GM21786 (cell line): ENCODE measurements at regions not wholly inside any gene's neighbourhood (a gene's known extent, or its start where the extent isn't known, plus 50 kb on each side); places are given as distances from the start of the nearest gene placed in this dataset.

Source experiments
- ATAC-seq: cut with Tn5 transposase; IDR thresholded peaks from one replicate; pipeline ENCODE4 v1.9.1; 2021; ENCODE audit not compliant: unreplicated experiment

DNA sequence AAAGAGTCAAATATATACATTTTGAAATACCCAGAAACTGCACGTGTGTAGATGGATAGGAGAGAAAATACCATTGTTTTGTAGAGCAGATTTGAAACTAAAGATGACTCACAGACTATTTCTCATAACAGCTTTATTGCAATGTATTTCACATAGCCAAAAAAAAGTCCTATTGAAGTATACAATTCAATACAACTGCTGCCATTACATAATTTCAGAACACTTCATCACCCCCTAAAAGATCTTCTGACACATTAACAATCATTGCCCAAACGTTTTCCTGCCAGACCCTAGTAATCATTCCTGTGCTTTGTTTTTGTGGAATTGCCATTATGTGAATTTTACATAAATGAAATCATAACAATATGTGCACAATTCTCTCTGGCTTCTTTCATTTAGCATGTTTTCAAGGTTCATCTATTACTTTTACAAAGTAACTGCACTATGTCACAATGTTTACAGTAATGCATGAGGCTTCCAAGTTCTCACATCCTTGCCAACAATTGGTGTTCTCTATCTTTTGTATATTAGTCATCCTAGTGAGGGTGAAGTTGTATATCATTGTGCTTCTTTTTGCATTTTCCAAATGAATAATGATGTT lies 378.6 kb upstream of the CWC22 start:
- no peak for ATAC-seq

DNA sequence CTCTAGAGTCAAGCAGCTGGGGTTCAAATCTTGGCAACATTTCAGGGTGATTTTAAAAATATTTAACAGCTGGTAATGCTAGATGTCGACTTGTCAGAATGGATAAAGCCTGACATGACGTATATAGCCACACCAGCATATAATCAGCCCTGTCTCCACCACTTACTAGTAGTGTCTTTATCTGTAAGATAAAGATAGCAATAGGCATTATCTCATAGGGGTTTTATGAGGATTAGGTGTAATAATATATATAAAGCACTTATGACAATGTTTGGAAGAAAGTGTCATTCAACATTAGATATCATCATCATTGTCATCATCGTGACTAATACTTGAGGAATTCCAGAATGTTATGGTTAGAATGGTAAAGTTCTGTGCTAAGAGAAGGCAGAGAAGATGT lies 369.0 kb upstream of the CWC22 start:
- ATAC-seq: no peak

DNA sequence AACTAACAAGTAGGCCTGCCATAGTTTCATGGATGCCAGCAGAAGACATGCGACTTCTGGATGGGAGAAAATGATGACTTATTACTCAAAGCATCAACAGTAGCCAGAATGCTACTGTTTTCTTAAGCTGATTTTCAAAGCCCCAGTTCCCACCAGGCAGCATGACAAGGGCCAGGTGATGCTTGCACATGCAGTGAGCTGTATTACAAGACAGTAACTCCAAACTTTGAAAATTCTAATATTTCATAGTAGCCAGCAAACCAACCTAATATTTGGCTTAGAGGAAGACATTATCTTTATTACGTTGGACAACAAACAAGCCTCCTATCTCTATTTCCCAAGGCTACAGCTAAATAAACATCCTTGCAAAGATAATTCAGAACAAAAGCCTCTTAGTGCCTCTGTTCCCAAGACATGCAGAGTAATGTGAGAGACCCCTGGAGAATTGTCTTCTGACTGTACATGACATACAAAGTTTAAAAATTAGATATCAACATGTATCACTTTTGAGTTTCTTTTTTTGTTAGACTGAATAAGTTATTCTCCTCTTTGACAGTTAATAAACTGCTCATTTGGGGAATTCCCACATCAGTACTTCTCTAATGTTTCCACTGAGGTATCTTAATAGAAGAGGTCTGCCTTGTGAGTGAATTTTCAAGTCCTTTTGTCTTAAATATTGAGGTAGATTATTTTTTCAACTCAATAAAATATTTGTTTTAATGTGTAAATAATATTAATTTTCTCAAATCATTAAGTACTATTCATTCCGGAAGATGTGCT lies 367.6 kb upstream of the CWC22 start:
- ATAC-seq: no peak

DNA sequence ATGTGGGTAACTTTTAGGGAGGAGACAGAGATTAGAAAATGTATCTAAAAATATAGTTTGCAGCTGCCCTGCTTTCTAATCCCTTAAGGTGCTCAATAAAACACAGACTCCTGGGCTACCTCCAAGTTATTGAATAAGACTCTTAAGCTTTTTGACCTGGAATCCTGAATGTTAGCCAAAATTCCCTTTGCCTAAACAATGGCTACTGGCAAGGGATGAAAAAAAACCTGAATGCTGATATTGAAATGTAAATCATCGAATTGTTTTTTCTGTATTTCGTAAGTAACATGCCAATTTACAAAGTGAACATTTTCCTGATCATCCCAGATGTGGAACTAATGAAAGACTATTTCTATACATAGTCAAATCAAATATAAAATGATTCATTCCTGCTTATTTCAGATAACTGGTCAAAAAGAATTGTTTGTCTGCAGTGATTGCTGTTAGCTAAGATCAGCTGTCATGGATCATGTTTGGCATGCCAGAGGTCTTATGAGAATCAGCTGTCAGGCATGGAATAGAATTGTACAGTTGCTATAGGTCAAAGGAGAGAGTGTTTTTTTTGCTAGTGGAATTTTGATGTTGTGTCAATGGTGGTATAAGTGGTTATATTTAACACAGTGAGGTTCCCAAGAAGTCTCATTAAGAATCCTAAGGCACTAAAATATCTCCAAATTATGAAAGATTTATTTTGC lies 363.6 kb upstream of the CWC22 start:
- ATAC-seq: no peak

DNA sequence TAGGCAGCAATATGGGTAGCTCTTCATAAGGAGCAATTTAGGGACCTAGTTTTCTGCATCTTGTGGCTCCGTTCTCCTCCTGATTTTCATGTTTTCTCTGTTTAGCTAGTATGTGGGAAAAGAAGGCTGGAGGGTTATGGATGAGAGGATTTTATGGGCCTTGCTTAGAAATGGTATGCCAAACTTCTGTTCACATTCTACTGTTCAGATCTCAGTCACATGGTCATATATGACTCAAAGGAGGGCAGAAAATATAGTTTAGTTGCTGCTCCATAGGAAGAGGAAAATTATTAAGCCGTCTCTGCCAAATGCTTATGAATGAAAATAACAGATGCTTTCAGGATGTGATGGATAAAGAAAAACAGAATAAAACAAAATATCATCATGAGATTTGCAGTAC lies 361.8 kb upstream of the CWC22 start:
- no peak for ATAC-seq

DNA sequence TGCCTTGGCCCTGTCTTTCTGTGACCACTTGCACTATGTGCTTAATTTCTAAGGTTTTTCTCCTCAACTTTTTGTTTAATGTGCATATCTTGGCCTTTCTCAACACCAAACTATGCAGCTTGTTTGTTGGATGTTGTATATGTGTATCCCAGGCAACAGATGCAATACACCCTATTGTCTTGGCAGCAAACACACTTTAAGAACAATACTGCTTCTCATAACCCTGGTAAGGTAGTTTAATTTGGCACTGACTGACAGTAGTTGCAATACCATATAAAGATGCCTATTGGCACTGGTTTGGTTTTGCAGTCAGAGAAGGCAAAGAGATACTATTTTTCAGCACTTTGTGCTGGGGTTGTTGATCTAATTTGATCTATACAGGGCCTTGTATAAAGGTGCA lies 360.7 kb upstream of the CWC22 start:
- ATAC-seq: no peak

DNA sequence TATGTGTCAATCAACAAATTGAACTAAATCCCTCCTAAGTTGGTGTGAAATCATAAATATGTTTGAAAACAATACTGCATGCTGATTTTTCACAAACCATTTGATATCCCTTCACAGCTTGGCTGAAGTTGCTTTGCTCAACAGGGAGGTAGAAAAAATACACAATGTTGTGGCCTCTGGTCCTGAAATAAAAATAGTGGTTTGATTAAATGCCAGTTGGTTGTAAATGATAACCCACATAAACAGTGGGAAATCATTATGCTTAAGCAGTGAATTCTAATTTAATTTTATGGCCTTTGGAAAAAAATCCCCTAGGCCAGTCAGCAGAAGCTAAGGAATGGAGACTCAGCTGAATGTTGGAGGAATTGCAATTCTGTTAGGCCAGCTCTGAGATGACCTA lies 359.4 kb upstream of the CWC22 start:
- no peak for ATAC-seq

DNA sequence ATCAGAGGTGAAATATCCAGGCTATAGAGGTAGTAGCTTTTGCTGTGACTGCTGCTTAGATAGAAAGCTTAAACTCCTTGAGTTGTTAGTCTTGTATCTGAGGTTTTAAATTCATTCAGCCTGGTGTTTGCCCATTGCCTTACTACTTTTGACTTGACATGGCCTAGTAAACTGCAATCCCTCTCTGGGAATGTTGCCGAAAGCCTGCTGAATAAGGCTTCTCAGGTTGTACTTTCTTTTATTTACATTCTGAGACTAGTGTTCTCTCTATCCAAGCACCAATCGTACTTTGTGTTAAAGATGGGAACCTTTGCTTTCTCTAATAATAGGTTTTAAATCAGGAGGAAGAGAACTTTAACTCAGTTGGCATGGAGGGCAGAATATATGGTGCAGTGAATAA lies 357.6 kb upstream of the CWC22 start:
- ATAC-seq: no peak

DNA sequence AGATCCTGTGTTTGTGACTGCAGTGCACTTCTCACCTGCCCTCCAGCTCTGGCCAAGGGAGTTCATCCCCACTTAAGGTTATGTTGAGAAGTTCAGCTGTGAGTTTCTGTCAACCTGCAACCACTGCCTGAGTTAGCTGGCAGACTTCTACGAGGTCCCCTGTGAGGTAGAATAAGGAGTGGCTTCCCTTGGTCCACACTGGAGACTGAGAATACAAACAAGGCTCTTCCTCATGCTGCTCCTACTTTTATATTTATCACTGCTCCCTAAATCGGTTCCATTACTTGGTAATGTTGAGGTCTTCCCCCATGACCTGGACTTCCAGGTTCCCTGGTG lies 353.2 kb upstream of the CWC22 start:
- ATAC-seq: peak; percentile 38

DNA sequence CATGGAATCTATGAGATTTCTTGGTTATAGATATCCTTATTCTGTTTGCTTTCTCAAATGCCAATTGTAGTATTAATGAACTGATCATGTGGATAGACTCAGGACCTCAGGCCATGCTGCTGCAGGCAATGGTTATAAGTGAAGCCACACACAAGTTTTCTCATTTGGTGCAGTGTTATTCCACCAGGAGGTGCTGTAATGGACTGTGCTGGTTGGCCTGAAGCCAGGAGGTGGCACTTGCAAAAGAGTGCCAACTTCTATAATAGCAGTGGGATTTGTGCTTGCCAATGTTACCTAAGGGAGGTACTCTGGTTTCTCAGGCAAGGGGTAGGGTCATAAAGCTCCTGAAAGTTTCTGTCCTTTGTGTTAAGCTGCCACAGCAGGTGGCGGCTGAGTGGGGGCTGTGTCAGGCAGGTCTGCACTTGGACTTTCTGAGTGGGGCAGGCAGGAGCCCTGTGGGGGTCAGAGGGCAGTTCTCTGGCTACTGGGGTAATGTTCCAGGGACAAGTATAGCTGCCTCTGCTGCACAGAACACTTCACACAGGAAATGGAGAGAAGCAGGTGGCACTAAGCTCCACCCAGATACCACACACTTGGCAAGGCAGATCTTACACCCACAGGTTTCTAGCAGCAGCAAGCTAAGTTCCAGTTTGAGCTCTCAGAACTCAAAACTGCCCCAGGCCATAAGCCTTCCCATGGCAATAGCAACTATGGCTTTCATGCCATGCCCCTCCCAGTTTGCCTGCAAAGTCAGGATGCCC lies 352.6 kb upstream of the CWC22 start:
- ATAC-seq: peak; percentile 97

DNA sequence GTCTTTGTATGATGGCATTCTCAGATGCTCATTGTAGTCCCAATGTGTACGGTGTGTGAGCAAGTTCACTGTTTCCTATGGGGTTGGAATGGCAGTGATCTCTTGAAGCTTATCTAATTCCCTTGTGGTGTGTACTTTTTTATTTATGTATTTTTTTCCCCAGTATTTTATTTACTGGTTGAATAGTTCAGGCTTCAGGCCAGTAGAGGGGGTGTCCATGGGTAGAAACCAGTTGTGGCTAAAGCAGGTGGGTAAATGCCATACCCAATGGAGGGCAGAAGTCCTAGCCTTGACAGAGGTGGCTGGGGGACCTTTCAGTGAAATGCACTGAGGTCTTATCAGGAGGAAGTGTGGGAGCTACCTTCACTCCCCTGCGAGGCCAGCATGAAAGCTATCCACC lies 351.4 kb upstream of the CWC22 start:
- no peak for ATAC-seq

DNA sequence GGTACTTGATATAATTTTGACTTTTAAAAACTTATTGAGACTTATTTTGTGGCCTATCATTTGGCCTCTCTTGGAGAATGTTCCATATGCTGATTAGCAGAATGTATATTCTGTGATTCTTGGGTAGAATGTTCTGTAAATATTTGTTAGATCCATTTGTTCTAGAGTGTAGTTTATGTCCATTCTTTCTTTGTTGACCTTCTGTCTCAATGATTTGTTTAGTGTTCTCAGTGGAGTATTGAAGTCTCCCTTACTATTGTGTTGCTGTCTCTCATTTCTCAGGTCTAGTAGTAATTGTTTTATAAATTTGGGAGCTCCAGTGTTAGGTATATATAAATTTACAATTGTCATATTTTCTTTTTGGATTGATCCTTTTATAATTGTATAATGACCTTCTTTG lies 349.6 kb upstream of the CWC22 start:
- ATAC-seq: no peak

DNA sequence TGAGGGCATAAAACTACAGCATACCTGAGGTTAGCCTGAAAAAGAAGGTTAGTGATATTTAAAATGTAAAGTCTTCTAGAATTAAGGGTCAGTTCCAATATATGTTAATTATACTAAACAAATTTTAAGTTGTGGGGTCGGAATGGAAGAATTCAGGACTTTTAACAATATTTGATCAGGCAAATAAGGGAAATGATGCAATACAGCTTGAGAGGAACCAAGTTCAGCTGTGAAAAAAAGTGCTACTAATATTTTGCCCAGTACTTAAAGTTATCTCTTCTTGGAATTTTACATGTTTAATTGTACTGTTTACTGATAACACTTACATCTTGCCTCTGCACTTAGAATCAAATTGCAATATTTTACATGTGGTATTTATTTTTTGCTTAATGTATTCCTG lies 345.5 kb upstream of the CWC22 start:
- no peak for ATAC-seq

DNA sequence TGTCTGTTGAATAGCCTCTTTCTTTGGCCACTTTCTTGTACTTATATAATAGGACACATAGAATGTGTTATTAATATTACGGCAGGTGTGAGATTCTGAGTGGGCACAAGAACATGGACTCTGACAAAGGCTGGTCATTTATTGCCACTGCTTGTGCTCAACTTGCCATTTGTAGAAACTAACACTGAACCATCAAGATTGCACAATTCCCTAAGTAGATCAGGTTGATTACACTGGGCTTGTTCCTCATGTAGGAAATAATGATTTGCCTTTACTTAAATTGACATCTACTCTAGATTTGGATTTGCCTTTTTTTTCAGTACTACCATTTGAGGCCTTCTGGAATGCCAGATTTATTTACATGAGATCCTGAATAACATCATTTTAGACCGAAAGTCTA lies 342.7 kb upstream of the CWC22 start:
- no peak for ATAC-seq

DNA sequence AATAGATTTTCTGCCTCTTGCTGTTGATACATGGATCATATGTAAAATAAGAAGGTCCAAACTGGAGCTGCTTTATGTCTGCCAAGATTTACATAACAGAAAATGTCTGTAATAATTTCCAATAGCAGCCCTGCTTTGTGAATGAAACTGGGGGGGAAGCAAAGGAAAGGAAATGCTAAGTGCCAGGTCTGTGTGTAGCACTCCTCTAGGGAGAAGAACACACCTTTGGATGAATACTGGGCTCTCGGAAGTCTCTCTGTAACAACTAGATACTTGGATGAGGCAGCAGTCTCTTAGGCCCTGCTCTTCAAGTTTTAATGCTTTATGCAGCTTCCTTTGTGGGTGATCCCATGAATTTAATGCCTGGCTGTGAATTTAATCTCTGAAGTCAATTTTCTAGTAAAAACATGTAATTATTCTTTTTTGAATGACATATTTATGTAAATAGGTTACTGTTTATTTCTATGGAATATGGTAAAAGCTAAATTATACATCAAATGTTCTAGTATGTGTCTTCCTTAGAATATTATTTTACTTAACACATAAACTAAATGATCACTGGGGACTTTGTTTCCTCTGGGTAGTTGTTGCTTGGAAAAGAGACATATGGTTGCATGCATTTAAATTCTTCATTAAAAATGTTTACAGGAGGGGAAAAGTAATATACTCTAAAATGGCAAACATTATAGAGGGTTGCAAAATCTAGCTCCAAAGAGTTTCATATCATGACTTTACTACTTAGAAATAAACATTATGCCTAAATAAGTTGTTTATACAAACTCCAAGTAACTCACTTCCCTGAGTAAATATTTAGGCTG lies 336.6 kb upstream of the CWC22 start:
- ATAC-seq: no peak

DNA sequence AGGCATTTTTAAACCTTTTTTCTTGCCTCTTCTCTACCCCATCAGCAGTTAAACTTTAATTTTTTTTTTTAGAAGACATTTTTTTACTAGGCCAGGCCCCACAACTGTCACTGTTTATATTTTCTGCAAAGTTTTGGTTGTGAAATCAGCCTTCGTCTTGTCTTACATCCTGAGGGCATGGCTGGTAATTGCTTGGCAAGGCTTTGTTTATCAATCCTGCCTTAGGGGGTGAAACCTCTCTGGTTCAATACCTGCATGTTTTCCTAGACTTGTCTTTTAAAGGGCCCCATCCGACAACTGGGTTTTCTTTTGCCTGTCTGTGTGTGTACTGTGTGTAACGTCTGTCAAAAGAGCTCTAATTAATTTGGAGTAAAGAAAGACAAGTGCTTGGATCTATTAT lies 330.0 kb upstream of the CWC22 start:
- no peak for ATAC-seq

DNA sequence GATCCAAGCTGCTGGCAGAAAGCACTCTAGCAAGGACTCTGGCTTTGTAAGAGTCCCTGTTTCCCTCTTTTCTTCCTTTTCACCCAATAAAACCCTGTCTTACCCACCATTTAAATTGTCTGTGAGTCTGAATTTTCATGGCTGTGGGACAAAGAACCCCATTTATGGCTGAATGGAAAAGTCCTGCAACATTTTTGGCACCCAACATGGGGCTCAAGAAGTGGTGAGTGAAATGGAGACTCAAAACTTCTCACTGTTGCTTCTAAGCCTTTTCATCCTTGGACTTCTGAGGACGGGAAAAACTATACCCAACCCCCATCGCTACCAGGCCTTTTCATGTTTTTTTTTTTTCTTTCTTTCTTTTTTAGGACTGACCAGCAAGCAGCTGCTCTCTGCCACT lies 329.5 kb upstream of the CWC22 start:
- no peak for ATAC-seq

DNA sequence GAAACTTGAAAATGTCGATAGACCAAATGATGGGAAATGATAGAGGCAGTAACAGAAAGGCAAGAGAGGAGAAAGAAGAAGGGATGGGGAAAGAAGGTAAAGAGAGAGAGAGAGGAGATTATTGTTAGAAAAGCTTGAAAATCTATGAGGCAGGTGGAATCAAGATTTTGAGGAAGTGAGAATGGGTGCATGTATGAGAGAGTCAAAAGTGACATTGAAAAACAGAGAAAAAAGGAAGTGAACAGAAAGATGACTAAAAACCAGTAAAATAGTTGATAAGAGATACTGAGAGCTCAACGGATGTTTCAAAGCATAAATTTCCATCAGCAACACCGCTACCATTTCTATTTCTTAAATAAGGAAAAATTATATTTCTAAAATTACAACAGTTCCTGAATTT lies 327.4 kb upstream of the CWC22 start:
- ATAC-seq: peak; percentile 99

DNA sequence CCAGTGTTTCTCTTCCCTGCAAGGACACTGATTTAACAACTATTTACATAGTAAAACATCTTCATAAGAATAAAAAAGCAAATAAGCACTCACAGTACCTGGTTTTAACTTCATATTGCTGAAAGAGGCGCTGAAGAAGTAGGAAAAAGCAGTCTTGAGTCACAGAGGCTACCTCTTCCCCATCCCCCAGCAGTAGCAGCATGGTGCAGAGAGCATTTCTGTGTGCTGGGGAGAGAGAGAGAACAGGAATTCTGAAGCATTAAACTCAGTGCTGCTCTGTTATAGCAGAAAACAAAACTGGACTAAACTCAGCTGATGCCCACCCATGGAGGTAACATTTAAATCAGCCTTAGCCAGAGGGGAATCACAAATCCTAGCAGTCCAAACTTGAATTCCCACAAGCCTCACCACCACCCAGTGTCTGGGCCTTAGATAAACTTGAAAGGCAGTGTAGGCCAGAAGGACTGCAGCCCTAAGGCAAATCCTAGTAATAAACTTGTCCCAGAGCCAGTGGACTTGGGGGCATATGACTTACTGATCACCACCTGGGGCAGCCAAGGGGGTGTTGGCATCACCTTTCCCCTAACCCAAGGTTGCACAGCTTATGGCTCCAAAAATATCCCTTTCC lies 321.8 kb upstream of the CWC22 start:
- no peak for ATAC-seq

DNA sequence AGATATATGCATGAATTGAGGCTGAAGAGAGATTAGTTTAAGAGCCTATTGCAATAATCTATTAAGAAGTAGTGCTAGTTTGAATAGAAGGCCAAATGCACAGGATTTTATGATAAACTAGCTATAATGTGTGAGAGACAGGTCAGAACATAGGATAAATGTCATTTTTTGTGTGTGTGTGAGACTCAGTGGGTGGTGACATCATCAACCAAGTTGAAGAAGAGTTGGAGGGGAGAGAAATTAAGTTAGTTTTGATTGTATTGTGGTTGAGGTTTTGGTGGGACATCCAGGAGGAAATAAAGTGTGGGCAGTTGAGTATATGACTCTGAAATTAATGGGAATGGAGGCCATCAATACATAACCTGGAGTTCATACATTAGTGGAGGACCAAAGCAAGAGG lies 320.1 kb upstream of the CWC22 start:
- ATAC-seq: no peak
